HUDEP-2 (cell line): ENCODE measurements at regions not wholly inside any gene's neighbourhood (a gene's known extent, or its start where the extent isn't known, plus 50 kb on each side); places are given as distances from the start of the nearest gene placed in this dataset.
A peak's percentile ranks its signal among the peaks of the same experiment; 100 is the strongest.

Source experiments
- DNase-seq, 76 experiments: peaks; one replicate each; lab custom pipeline; 2025; ENCODE audit not compliant: unreplicated experiment in 76 of 76; lab: John Stamatoyannopoulos, UW

GRCh38 chr18:75928706-75929105 lies 501.2 kb upstream of the SMIM21 start:
- DNase-seq, result no peak

GRCh38 chr18:75927791-75928190 lies 500.3 kb upstream of the SMIM21 start:
- no peak for DNase-seq

GRCh38 chr18:75926811-75927210 lies 499.3 kb upstream of the SMIM21 start:
- no peak for DNase-seq

GRCh38 chr18:75923169-75923568 lies 495.7 kb upstream of the SMIM21 start:
- no peak for DNase-seq

- DNase-seq, result no peak
Measured at GRCh38 chr18:75916624-75916982, 489.1 kb upstream of the SMIM21 start.

GRCh38 chr18:75915941-75916623 lies 488.6 kb upstream of the SMIM21 start:
- DNase-seq, result no peak

GRCh38 chr18:75912829-75913228 lies 485.3 kb upstream of the SMIM21 start:
- no peak for DNase-seq

- DNase-seq, result no peak
Measured at GRCh38 chr18:75904416-75904815, 476.9 kb upstream of the SMIM21 start.

- DNase-seq, result no peak
Measured at GRCh38 chr18:75898651-75899050, 471.1 kb upstream of the SMIM21 start.

- DNase-seq, result no peak
Measured at GRCh38 chr18:75897386-75897785, 469.9 kb upstream of the SMIM21 start.

- no peak for DNase-seq
Measured at GRCh38 chr18:75896865-75897264, 469.4 kb upstream of the SMIM21 start.

- DNase-seq, result no peak
Measured at GRCh38 chr18:75895135-75895534, 467.6 kb upstream of the SMIM21 start.

GRCh38 chr18:75884728-75885127 lies 457.2 kb upstream of the SMIM21 start:
- peak in 1 of 76 experiments; percentile 2 for DNase-seq

GRCh38 chr18:75880925-75881504 lies 453.5 kb upstream of the SMIM21 start:
- DNase-seq, result no peak

GRCh38 chr18:75880266-75880665 lies 452.8 kb upstream of the SMIM21 start:
- no peak for DNase-seq

GRCh38 chr18:75879196-75879595 lies 451.7 kb upstream of the SMIM21 start:
- no peak for DNase-seq

GRCh38 chr18:75875559-75875958 lies 448.1 kb upstream of the SMIM21 start:
- no peak for DNase-seq

GRCh38 chr18:75874401-75875089 lies 447.0 kb upstream of the SMIM21 start:
- no peak for DNase-seq

GRCh38 chr18:75871596-75871995 lies 444.1 kb upstream of the SMIM21 start:
- no peak for DNase-seq

- no peak for DNase-seq
Measured at GRCh38 chr18:75869162-75869561, 441.7 kb upstream of the SMIM21 start.

- DNase-seq, result no peak
Measured at GRCh38 chr18:75868031-75868430, 440.5 kb upstream of the SMIM21 start.

GRCh38 chr18:75865639-75866038 lies 438.1 kb upstream of the SMIM21 start:
- DNase-seq, result no peak
